GM23248 (cell line): ENCODE measurements at regions not wholly inside any gene's neighbourhood (a gene's known extent, or its start where the extent isn't known, plus 50 kb on each side); places are given as distances from the start of the nearest gene placed in this dataset.

Source experiments
- DNase-seq: peaks from one replicate; pipeline ENCODE4 v3.0.0-alpha.2; 2015
- H2AFZ ChIP-seq: fragments of 200-600 bp; sonication (generic); 2 replicates; pipeline ENCODE4 v1.6.1; 2016; ENCODE audit warnings: antibody characterized with exemption
- H3F3A ChIP-seq: fragments of 200-600 bp; sonication (generic); 2 replicates; pipeline ENCODE4 v1.6.1; 2016; ENCODE audit warnings: mild to moderate bottlenecking, antibody characterized with exemption, mixed run types; ENCODE audit not compliant: insufficient read depth
- H3K27ac ChIP-seq: fragments of 200-600 bp; sonication (generic); 2 replicates; pipeline ENCODE4 v1.5.1; 2016; ENCODE audit warnings: mild to moderate bottlenecking
- H3K27me3 ChIP-seq: fragments of 200-600 bp; sonication (generic); replicated peaks from 2 replicates; pipeline ENCODE4 v1.6.1; 2016; ENCODE audit warnings: mild to moderate bottlenecking; ENCODE audit not compliant: insufficient read depth
- H3K36me3 ChIP-seq: fragments of 200-600 bp; sonication (generic); 2 replicates; pipeline ENCODE4 v1.6.1; 2016; ENCODE audit warnings: low read depth, mild to moderate bottlenecking
- H3K4me1 ChIP-seq: fragments of 200-600 bp; sonication (generic); 2 replicates; pipeline ENCODE4 v1.6.1; 2016; ENCODE audit warnings: mild to moderate bottlenecking; ENCODE audit not compliant: insufficient read depth
- H3K4me2 ChIP-seq: fragments of 200-600 bp; sonication (generic); one replicate; pipeline ENCODE4 v1.6.1; 2016; ENCODE audit warnings: mild to moderate bottlenecking; ENCODE audit not compliant: unreplicated experiment
- H3K4me3 ChIP-seq: fragments of 200-600 bp; sonication (generic); 2 replicates; pipeline ENCODE4 v1.5.1; 2016; ENCODE audit warnings: mild to moderate bottlenecking
- H3K79me2 ChIP-seq: fragments of 200-600 bp; sonication (generic); 2 replicates; pipeline ENCODE4 v1.6.1; 2016; ENCODE audit warnings: mild to moderate bottlenecking; ENCODE audit not compliant: insufficient read depth
- H3K9ac ChIP-seq: fragments of 200-600 bp; sonication (generic); 2 replicates; pipeline ENCODE4 v1.6.1; 2016; ENCODE audit warnings: mild to moderate bottlenecking
- H3K9me2 ChIP-seq: fragments of 200-600 bp; sonication (generic); 2 replicates; pipeline ENCODE4 v1.6.1; 2016; ENCODE audit warnings: mixed run types, mild to moderate bottlenecking, moderate library complexity; ENCODE audit not compliant: insufficient read depth
- H3K9me3 ChIP-seq: fragments of 200-600 bp; sonication (generic); one replicate; pipeline ENCODE4 v1.6.1; 2017; ENCODE audit warnings: low read depth
- H4K20me1 ChIP-seq: fragments of 200-600 bp; sonication (generic); 2 replicates; pipeline ENCODE4 v1.6.0; 2016; ENCODE audit not compliant: insufficient read depth
- EZH2 ChIP-seq: fragments of 200-600 bp; sonication (generic); IDR thresholded peaks from 2 replicates; pipeline ENCODE4 v1.6.1; 2018; ENCODE audit warnings: antibody characterized with exemption, mild to moderate bottlenecking; ENCODE audit not compliant: insufficient read depth, poor library complexity, severe bottlenecking
- EZH2phosphoT487 ChIP-seq: fragments of 200-600 bp; sonication (generic); IDR thresholded peaks from 2 replicates; pipeline ENCODE4 v1.6.1; 2018; ENCODE audit warnings: antibody characterized with exemption, moderate library complexity, mild to moderate bottlenecking, low read depth; ENCODE audit not compliant: insufficient read depth
- WGBS, 2 experiments: methylation state at CpG; one replicate each; pipeline ENCODE4 v1.1.6; 2015 to 2017; ENCODE audit warnings: low lambda C conversion rate in 2 of 2, low coverage in 1 of 2; ENCODE audit errors: missing lambda C conversion rate in 2 of 2; 5-methylcytosine and 5-hydroxymethylcytosine counted together
- in situ Hi-C: fragments of 300-500 bp; cut with MboI; formaldehyde crosslinking; loops from 2 replicates; pipeline ENCODE4 v1.15.0; 2020

DNA sequence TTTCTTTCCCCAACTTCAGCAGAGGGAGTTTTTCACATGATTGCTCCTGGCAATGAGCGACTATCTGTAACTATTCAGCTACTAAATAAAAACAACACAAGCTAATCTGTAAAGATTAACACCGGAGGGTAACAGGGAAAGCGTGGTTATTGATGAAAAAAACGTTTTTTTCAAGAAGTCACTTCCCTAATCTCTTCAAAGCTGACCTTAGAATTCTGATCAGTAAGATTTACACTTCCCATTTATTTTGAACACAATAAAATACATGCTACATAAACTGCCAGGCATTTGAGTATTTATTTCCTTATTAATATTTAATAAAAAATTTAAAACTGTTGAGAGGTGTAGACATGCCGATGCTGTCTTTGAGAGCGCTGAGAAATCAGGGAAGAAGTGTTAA, 207.4 kb upstream of the HDAC4 start:
- Histone ChIP-seq H3K27me3 (no peaks in the 10 kb centered on the region; the same call in 1 of the 2 replicates), H3K4me2 (no peak overlapping the region), H3K9me2 (no peaks in the 10 kb centered on the region), H2AFZ (no peak overlapping the region), H3K4me3 (no peak overlapping the region), H3K36me3 (no peaks in the 10 kb centered on the region), H4K20me1 (no peaks in the 10 kb centered on the region), H3F3A (no peaks in the 10 kb centered on the region), H3K4me1 (no peaks in the 10 kb centered on the region), H3K27ac (no peak overlapping the region), H3K79me2 (no peaks in the 10 kb centered on the region), H3K9ac (no peak overlapping the region), H3K9me3 (no peaks in the 10 kb centered on the region)
- TF ChIP-seq EZH2phosphoT487 (no peak), EZH2 (no peak)
- WGBS, 2 experiments, result 37 to 42% methylated on average over 6 of the region's 6 CpGs
- in situ Hi-C loops, result no loop called here
- DNase-seq, result no peak

DNA sequence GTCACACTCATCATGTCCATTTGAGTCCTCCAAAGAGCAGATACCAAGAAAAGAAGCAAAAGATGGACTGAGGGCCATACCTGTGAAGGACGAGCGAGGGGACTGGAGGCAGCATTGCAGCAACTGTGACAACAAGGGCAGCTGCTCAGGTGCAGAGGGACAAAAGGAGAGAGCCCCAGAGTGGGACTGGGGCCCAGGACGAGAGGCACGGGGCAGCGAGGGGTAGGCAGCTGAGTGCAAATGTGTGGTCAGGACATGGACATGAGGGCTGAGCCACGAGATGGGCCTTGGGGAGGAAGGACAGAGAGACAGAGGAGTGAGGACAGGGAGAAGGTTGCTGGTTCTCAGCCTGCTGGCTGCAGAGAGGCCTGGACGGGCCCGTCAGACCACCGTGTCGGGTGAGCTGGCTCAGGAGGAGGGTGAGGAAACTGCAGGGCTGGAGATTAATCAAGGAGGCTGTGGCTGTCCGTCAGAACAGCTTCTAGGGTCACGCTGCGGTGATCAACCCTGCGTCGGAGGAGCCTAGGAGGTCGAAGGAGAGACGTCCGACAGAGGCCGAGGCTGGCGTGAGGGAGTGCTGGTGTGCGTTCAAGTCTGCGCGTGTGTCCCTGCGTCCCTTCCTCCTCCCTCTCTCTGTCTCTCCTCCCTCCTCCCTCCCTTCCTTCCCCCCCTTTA, 206.8 kb upstream of the HDAC4 start:
- in situ Hi-C loops, result no loop called here

DNA sequence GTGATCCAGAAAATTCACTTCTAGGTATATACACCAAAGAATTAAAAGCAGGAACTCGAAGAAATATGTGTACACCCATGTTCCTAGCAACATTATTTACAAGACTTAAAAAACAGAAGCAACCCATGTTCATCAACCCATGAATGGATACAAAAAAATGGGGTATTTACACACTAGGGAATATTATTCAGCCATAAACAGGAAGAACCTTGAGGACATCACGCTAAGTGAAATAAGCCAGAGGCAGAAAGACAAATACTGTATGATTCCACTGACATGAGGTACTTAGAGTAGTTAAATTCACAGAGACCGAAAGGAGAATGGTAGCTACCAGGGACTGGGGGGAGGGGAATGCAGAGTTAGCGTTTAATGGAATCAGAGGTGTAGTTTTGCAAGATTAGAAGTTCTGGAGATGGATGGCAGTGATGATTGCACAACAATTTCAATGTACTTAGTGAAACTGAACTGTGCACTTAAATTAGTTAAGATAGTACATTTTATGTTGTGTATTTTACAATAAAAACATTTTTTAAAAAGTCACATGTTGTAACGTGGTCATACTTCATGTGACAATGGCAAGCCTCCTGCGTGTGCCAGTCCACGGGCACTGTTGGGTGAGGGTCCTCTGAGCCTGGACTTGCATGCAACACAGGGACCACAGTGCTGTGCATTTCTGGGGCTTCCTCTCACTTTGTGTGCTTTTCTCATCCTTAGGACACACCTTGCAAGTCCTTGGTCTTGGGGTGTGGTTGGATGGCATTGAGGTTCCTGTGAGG, 206.1 kb upstream of the HDAC4 start:
- WGBS, 2 experiments, result 50 to 54% methylated on average over 7 of the region's 7 CpGs
- in situ Hi-C loops, result no loop called here
- no peaks in the 10 kb centered on the region for H3K79me2 ChIP-seq
- H2AFZ ChIP-seq, result no peak overlapping the region
- no peak overlapping the region for H3K4me3 ChIP-seq
- no peak overlapping the region for H3K9ac ChIP-seq
- no peaks in the 10 kb centered on the region for H3K36me3 ChIP-seq
- H4K20me1 ChIP-seq, result no peaks in the 10 kb centered on the region
- H3K4me2 ChIP-seq, result no peak overlapping the region
- no peaks in the 10 kb centered on the region for H3K4me1 ChIP-seq
- no peak for TF ChIP-seq EZH2phosphoT487
- no peak for TF ChIP-seq EZH2
- no peaks in the 10 kb centered on the region for H3K9me2 ChIP-seq
- no peak overlapping the region for H3K27ac ChIP-seq
- H3K27me3 ChIP-seq, result no peaks in the 10 kb centered on the region; the same call in 1 of the 2 replicates
- no peaks in the 10 kb centered on the region for H3K9me3 ChIP-seq
- DNase-seq, result no peak
- H3F3A ChIP-seq, result no peaks in the 10 kb centered on the region

More for the DNA sequence above, 206.8 kb upstream of the HDAC4 start:
- Histone ChIP-seq H3K27me3 (no peaks in the 10 kb centered on the region; the same call in 1 of the 2 replicates), H3K9me3 (no peaks in the 10 kb centered on the region), H3K9me2 (no peaks in the 10 kb centered on the region), H3F3A (no peaks in the 10 kb centered on the region), H3K4me1 (no peaks in the 10 kb centered on the region), H3K36me3 (no peaks in the 10 kb centered on the region), H3K9ac (no peak overlapping the region), H2AFZ (no peak overlapping the region), H4K20me1 (no peaks in the 10 kb centered on the region), H3K79me2 (no peaks in the 10 kb centered on the region), H3K27ac (no peak overlapping the region), H3K4me3 (no peak overlapping the region), H3K4me2 (no peak overlapping the region)
- no peak for DNase-seq
- TF ChIP-seq EZH2 (no peak), EZH2phosphoT487 (no peak)
- 44 to 55% methylated on average over 18 to 24 of the region's 24 CpGs for WGBS, 2 experiments

DNA sequence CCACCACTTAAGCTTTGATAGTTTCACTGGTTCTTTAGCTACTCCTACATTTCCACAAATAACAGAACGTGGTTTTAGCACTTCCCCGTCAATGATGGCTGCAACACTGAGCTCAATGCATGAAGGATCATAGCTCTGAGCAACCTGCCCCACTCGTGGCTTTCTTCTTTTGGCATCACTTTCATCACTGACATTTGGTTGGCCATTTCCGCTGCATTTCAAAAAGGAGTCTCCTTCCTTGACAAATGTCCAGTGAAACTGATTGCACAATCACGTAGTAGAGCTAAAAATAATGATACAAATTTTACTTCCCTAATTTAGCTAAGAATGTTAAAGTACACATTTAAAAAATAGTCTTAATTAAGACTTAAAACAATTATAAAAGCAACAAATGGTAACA, 205.2 kb upstream of the HDAC4 start:
- Histone ChIP-seq H3K4me3 (no peak overlapping the region), H3F3A (no peaks in the 10 kb centered on the region), H3K9ac (no peak overlapping the region), H3K9me3 (no peaks in the 10 kb centered on the region), H3K36me3 (no peaks in the 10 kb centered on the region), H3K79me2 (no peaks in the 10 kb centered on the region), H2AFZ (no peak overlapping the region), H3K27ac (no peak overlapping the region), H3K4me2 (no peak overlapping the region), H3K4me1 (no peaks in the 10 kb centered on the region), H3K9me2 (no peaks in the 10 kb centered on the region), H3K27me3 (no peaks in the 10 kb centered on the region; the same call in 1 of the 2 replicates), H4K20me1 (no peaks in the 10 kb centered on the region)
- DNase-seq, result no peak
- 22 to 25% methylated on average over 5 of the region's 5 CpGs for WGBS, 2 experiments
- in situ Hi-C loops, result no loop called here
- TF ChIP-seq EZH2phosphoT487 (no peak), EZH2 (no peak)
